Stimulated activated CD4-positive, alpha-beta T cell treated with anti-CD3 and anti-CD28 coated beads, Interleukin-15, amount 100 ng/mL, for 24 hours (primary cell): ENCODE measurements at regions not wholly inside any gene's neighbourhood (a gene's known extent, or its start where the extent isn't known, plus 50 kb on each side); places are given as distances from the start of the nearest gene placed in this dataset.

Experiments used
- DNase-seq: peaks from one replicate; pipeline ENCODE4 v3.0.0-alpha.2; 2020

DNA sequence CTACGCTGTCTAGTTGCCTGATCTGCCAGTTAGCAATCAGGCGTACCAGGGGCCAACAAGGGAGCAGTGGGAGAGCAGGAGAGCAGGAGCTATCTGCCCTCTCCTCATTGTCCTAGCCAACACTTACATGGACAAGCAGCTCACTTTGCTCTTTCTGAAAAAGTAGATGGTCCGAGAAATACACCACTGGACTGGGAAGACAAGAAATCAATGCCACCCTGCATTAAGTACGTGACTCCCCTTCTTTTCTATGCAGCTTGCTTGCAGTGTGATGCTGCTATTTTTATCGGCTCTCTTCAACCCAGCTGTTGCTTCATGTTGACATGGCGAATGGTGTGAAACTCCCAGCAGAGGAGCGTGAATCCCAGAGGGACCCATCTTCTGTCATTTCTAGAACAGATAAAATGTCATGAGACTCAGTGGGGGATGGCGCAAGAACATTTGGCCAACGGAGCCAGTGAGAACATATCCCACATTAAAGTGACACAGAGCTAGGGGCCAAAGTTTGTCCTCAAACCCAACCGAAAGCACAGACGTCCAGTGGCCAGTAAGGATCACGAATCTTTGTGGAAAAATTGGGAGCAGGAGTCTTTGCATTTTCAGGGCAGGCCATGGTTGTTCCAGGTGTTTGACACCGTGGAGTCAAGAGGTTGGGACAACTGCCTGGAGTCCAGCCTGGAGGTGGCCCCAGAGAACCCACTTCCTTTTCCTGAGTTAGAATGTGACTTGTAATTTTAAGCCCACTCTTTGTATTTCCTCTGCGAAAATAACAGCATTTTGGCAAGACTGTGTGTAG lies 53.7 kb upstream of the MEF2A start:
- DNase-seq = no peak

DNA sequence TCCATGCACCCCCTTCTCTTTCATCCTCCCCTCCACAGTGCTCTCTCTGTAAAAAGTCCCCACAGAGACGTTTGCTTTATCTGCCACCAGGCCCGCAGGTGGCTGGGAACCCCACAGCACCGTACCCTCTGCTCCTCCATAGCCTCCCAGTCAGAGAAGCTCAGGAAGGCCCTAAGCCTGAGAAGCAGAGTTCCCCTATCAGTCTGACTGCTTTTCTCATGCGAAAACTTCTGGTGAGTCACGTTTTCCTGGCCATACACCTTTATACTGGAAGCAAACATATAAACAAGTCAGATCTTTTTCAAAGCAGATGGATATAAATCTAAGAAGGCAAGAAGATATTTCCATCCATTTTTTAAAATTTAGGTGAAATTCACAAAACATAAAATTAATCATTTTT lies 51.5 kb upstream of the MEF2A start:
- DNase-seq = no peak
